H1 (cell line): ENCODE measurements at regions not wholly inside any gene's neighbourhood (a gene's known extent, or its start where the extent isn't known, plus 50 kb on each side); places are given as distances from the start of the nearest gene placed in this dataset.

Experiments
- CTCF ChIA-PET: fragments of 300-600 bp; sonication (Branson Sonifier 250); formaldehyde crosslinking; loops from one replicate; lab custom pipeline; 2021; ENCODE audit not compliant: partially characterized antibody; lab: Charles Lee
- POLR2A ChIA-PET: fragments of 300-600 bp; sonication (Branson Sonifier 250); formaldehyde crosslinking; loops from one replicate; lab custom pipeline; 2021; ENCODE audit warnings: inconsistent platforms; ENCODE audit not compliant: partially characterized antibody; lab: Charles Lee
- DNase-seq, 2 experiments: peaks; one replicate each; pipeline versions ENCODE4 v3.0.0 to v3.0.0-alpha.2; 2010 to 2022; ENCODE audit warnings: low spot score in 2 of 2, low read depth in 1 of 2, mixed read lengths in 1 of 2
- FAIRE-seq: peaks from 2 replicates; lab custom pipeline; 2011; peaks lifted over from hg19 to GRCh38; lab: Jason Lieb, UNC
- H2AFZ ChIP-seq: 2 replicates; pipeline ENCODE4 v1.8.1; 2012; ENCODE audit warnings: low read length, inconsistent platforms
- H2AK5ac ChIP-seq: 2 replicates; pipeline ENCODE4 v1.6.1; 2013; ENCODE audit warnings: low read depth, low read length
- H2BK120ac ChIP-seq: replicated peaks from 2 replicates; pipeline ENCODE3; 2013; ENCODE audit warnings: low read depth, low read length, inconsistent platforms
- H2BK12ac ChIP-seq: 2 replicates; pipeline ENCODE4 v1.6.1; 2013; ENCODE audit warnings: low read depth, low read length
- H2BK15ac ChIP-seq: 2 replicates; pipeline ENCODE4 v1.6.1; 2013; ENCODE audit warnings: low read length
- H2BK20ac ChIP-seq: 2 replicates; pipeline ENCODE4 v1.6.1; 2013; ENCODE audit warnings: low read length
- H2BK5ac ChIP-seq: 2 replicates; pipeline ENCODE4 v1.6.1; 2013; ENCODE audit warnings: low read depth, low read length
- H3K14ac ChIP-seq: 2 replicates; pipeline ENCODE4 v1.6.1; 2013; ENCODE audit warnings: inconsistent platforms; ENCODE audit not compliant: insufficient read length
- H3K18ac ChIP-seq: 2 replicates; pipeline ENCODE4 v1.6.1; 2013; ENCODE audit warnings: low read length; ENCODE audit errors: extremely low read depth
- H3K23ac ChIP-seq: 2 replicates; pipeline ENCODE4 v1.6.1; 2013; ENCODE audit warnings: inconsistent platforms; ENCODE audit not compliant: insufficient read length
- H3K23me2 ChIP-seq: 2 replicates; pipeline ENCODE4 v1.6.1; 2013; ENCODE audit warnings: low read depth, low read length
- H3K27ac ChIP-seq: 2 replicates; pipeline ENCODE4 v1.6.1; 2011; ENCODE audit warnings: low read depth, low read length, inconsistent platforms
- H3K27me3 ChIP-seq, 4 experiments: replicated peaks in 1 of 4; 1 replicate in 1 of 4; 2 replicates in 3 of 4; pipeline versions ENCODE4 v1.6.1 to v1.8.1; 2011 to 2013; ENCODE audit warnings: low read length in 3 of 4, mild to moderate bottlenecking in 3 of 4, inconsistent platforms in 2 of 4, mixed read lengths in 2 of 4, moderate library complexity in 1 of 4; ENCODE audit not compliant: control insufficient read depth in 3 of 4, insufficient read depth in 3 of 4; ENCODE audit errors: extremely low read depth in 1 of 4
- H3K36me3 ChIP-seq, 4 experiments: 2 replicates each; pipeline versions ENCODE4 v1.6.1 to v1.8.1; 2011 to 2013; ENCODE audit warnings: mild to moderate bottlenecking in 4 of 4, low read length in 3 of 4, moderate library complexity in 2 of 4, control low read depth in 1 of 4, inconsistent platforms in 1 of 4; ENCODE audit not compliant: insufficient read depth in 4 of 4, control insufficient read depth in 2 of 4
- H3K4ac ChIP-seq: replicated peaks from 2 replicates; pipeline ENCODE3; 2013; ENCODE audit warnings: low read length, low read depth, mixed read lengths, inconsistent platforms; ENCODE audit not compliant: insufficient read length
- H3K4me1 ChIP-seq, 4 experiments: replicated peaks in 1 of 4; 1 replicate in 1 of 4; 2 replicates in 3 of 4; pipeline versions ENCODE4 v1.6.1 to v1.8.1; 2011 to 2013; ENCODE audit warnings: low read length in 3 of 4, inconsistent platforms in 2 of 4, mixed read lengths in 1 of 4; ENCODE audit not compliant: insufficient read depth in 4 of 4, control insufficient read depth in 3 of 4
- H3K4me2 ChIP-seq, 2 experiments: 2 replicates each; pipeline versions ENCODE4 v1.6.1 to v1.8.1; 2011 to 2013; ENCODE audit warnings: low read depth in 2 of 2, low read length in 2 of 2, control low read depth in 1 of 2, inconsistent platforms in 1 of 2, mild to moderate bottlenecking in 1 of 2; ENCODE audit not compliant: insufficient read depth in 1 of 2
- H3K4me3 ChIP-seq, 4 experiments: fragments of 200-600, 300-600 bp in 1 of 4; sonication (generic), shearing (Covaris generic), sonication (Bioruptor Twin) in 1 of 4; 2 replicates each; pipeline versions ENCODE4 v1.5.1 to v1.8.1; 2011 to 2016; ENCODE audit warnings: low read length in 4 of 4, low read depth in 3 of 4, control low read depth in 2 of 4, inconsistent platforms in 2 of 4, mild to moderate bottlenecking in 2 of 4, mixed read lengths in 1 of 4, moderate library complexity in 1 of 4; ENCODE audit not compliant: insufficient read depth in 2 of 4; ENCODE audit errors: extremely low read depth in 1 of 4
- H3K56ac ChIP-seq: replicated peaks from 2 replicates; pipeline ENCODE3; 2013; ENCODE audit warnings: low read depth, mild to moderate bottlenecking, mixed read lengths, low read length, inconsistent platforms; ENCODE audit not compliant: insufficient read length
- H3K79me1 ChIP-seq: 2 replicates; pipeline ENCODE4 v1.6.1; 2013; ENCODE audit warnings: low read depth, low read length, control low read depth
- H3K79me2 ChIP-seq, 2 experiments: 2 replicates each; pipeline versions ENCODE4 v1.6.1 to v1.8.1; 2012 to 2013; ENCODE audit warnings: low read length in 2 of 2, mild to moderate bottlenecking in 2 of 2, inconsistent platforms in 1 of 2; ENCODE audit not compliant: insufficient read depth in 2 of 2, control insufficient read depth in 1 of 2
- H3K9ac ChIP-seq, 4 experiments: replicated peaks in 1 of 4; 1 replicate in 1 of 4; 2 replicates in 3 of 4; pipeline versions ENCODE4 v1.6.1 to v1.8.1; 2011 to 2013; ENCODE audit warnings: low read depth in 3 of 4, low read length in 3 of 4, control low read depth in 2 of 4, mild to moderate bottlenecking in 2 of 4, moderate library complexity in 2 of 4, inconsistent platforms in 1 of 4; ENCODE audit errors: extremely low read depth in 1 of 4
- H3K9me3 ChIP-seq, 2 experiments: 2 replicates each; pipeline versions ENCODE4 v1.6.1 to v1.8.1; 2012 to 2013; ENCODE audit warnings: mild to moderate bottlenecking in 2 of 2, moderate library complexity in 2 of 2, control low read depth in 1 of 2, inconsistent platforms in 1 of 2, low read depth in 1 of 2, low read length in 1 of 2, mixed read lengths in 1 of 2; ENCODE audit not compliant: insufficient read depth in 2 of 2
- H4K20me1 ChIP-seq, 2 experiments: replicated peaks in 1 of 2; 2 replicates each; pipeline versions ENCODE3 to v1.8.1; 2011 to 2013; ENCODE audit warnings: inconsistent platforms in 2 of 2, low read length in 2 of 2, mild to moderate bottlenecking in 1 of 2; ENCODE audit not compliant: insufficient read depth in 2 of 2, control insufficient read depth in 1 of 2
- H4K5ac ChIP-seq: 2 replicates; pipeline ENCODE4 v1.6.1; 2013; ENCODE audit warnings: low read length, low read depth, mixed read lengths, inconsistent platforms; ENCODE audit not compliant: insufficient read length
- H4K8ac ChIP-seq: 2 replicates; pipeline ENCODE4 v1.8.0; 2013; ENCODE audit warnings: mild to moderate bottlenecking, moderate library complexity, low read length, inconsistent platforms; ENCODE audit not compliant: insufficient read depth; ENCODE audit errors: extremely low read depth
- H4K91ac ChIP-seq: replicated peaks from 2 replicates; pipeline ENCODE3; 2013; ENCODE audit warnings: low read length, mixed read lengths, inconsistent platforms; ENCODE audit not compliant: insufficient read length
- RAD21 ChIP-seq, 2 experiments: IDR thresholded peaks in 1 of 2; conservative IDR thresholded peaks in 1 of 2; 2 replicates each; pipeline ENCODE4 v1.6.1; 2011; ENCODE audit warnings: low read depth in 2 of 2, low read length in 2 of 2, improper control_type of control experiment in 1 of 2, inconsistent platforms in 1 of 2, mild to moderate bottlenecking in 1 of 2, moderate library complexity in 1 of 2
- RFX5 ChIP-seq: IDR thresholded peaks from 2 replicates; pipeline ENCODE4 v1.6.1; 2011; ENCODE audit warnings: low read depth, low read length, improper control_type of control experiment, borderline replicate concordance
- USF2 ChIP-seq: IDR thresholded peaks from 2 replicates; pipeline ENCODE4 v1.6.1; 2011; ENCODE audit warnings: low read length, improper control_type of control experiment
- WGBS, 2 experiments: shearing (Covaris generic) in 1 of 2; methylation state at CpG; one replicate each; pipeline versions ENCODE4 v1.1.6 to v1.1.7; 2013 to 2015; ENCODE audit warnings: low lambda C conversion rate in 2 of 2, mixed read lengths in 2 of 2, inconsistent platforms in 1 of 2, low coverage in 1 of 2, missing lambda C conversion rate in 1 of 2; ENCODE audit not compliant: insufficient replicate concordance in 2 of 2, insufficient coverage in 1 of 2, insufficient read length in 1 of 2; ENCODE audit errors: extremely low coverage in 1 of 2, missing lambda C conversion rate in 1 of 2; 5-methylcytosine and 5-hydroxymethylcytosine counted together
- TF ChIP-seq, protein P1 (sequence below): IDR thresholded peaks from 2 replicates; pipeline ENCODE4 v1.6.1; 2012; ENCODE audit warnings: inconsistent platforms

DNA sequence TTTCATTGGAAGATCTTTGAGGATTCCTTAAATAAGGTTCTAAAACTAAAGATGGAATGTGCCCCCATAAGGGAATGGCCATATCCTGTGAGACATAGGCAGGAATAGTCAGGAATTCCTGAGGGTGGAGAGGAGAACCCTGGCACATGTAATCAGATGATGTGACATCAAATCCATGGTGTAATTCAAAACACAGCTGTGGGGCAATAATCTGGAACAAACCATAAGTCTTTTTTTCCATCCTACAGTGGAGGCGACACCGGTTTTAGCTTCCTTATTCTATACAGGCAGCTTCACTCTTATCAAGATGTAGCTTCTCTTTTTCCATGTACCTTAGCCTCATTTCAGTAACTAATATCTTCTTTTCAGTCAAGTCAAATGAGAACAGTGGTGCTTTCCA, 133.6 kb upstream of the CITED2 start:
- Histone ChIP-seq H3K4me3 (no peak overlapping the region), H2BK120ac (no peak overlapping the region), H3K23me2 (no peaks in the 10 kb centered on the region), H4K8ac (no peak overlapping the region), H3K9ac (no peak overlapping the region), H3K4ac (no peak overlapping the region), H3K79me1 (no peaks in the 10 kb centered on the region), H3K9me3 (no peaks in the 10 kb centered on the region; a peak in 1 of 4 replicates), H2BK20ac (no peak overlapping the region)
- no peak for FAIRE-seq
- TF ChIP-seq USF2: no peak
- TF ChIP-seq RFX5: no peak
- TF ChIP-seq RAD21 (IDR thresholded peaks at IDR 0.05 in 1 of 2, conservative IDR thresholded peaks at IDR 0.05 in 1 of 2; ENCODE audit: low read depth in 2 of 2, low read length in 2 of 2): no peak
- TF ChIP-seq, protein P1, sequence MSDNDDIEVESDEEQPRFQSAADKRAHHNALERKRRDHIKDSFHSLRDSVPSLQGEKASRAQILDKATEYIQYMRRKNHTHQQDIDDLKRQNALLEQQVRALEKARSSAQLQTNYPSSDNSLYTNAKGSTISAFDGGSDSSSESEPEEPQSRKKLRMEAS: no peak
- TF ChIP-seq, all 59 proteins: peak for 0
- no peaks in the 10 kb centered on the region for H3K27me3 ChIP-seq
- H2AK5ac ChIP-seq: no peak overlapping the region
- no peak overlapping the region for H4K91ac ChIP-seq
- H3K23ac ChIP-seq: no peak overlapping the region
- WGBS, 2 experiments: 96% methylated on average over 2 of the region's 2 CpGs; no CpG with 5 or more reads in 1 of the 2 experiments
- H4K20me1 ChIP-seq: no peaks in the 10 kb centered on the region
- H2BK12ac ChIP-seq: no peak overlapping the region
- H3K18ac ChIP-seq: no peak overlapping the region
- H2AFZ ChIP-seq: no peak overlapping the region
- no peak overlapping the region for H4K5ac ChIP-seq
- ChIA-PET CTCF (no interaction called here), POLR2A (interaction anchor here (1.6 kb wide), 1 partner anchor 134 kb away, joined by 4 read pairs; the partner anchor contains the start of gene CITED2)
- no peaks in the 10 kb centered on the region for H3K36me3 ChIP-seq
- H3K79me2 ChIP-seq: no peaks in the 10 kb centered on the region
- H3K27ac ChIP-seq: no peak overlapping the region
- peaks cover 0 to 4% (median 2%) of the 10 kb centered on the region in 4 experiments; a peak in 2 of 7 replicates for H3K4me1 ChIP-seq
- no peak overlapping the region for H3K14ac ChIP-seq
- H2BK5ac ChIP-seq: no peak overlapping the region
- DNase-seq: no peak
- H3K56ac ChIP-seq: no peak overlapping the region
- no peak overlapping the region for H3K4me2 ChIP-seq
- H2BK15ac ChIP-seq: no peak overlapping the region
